Activated CD4-positive, alpha-beta T cell treated with anti-CD3 and anti-CD28 coated beads for 36 hours (primary cell): ENCODE measurements at regions not wholly inside any gene's neighbourhood (a gene's known extent, or its start where the extent isn't known, plus 50 kb on each side); places are given as distances from the start of the nearest gene placed in this dataset.

ENCODE experiments used
- ATAC-seq: fragments of 200-7000 bp; cut with Tn5 transposase; one replicate; pipeline ENCODE4 v1.10.0; 2021; ENCODE audit warnings: mild to moderate bottlenecking, moderate library complexity
- CTCF ChIA-PET: fragments of 350-600 bp; sonication (Branson Sonifier 250); formaldehyde crosslinking; loops from one replicate; lab custom pipeline; 2021; ENCODE audit warnings: antibody characterized with exemption; lab: Charles Lee
- POLR2A ChIA-PET: fragments of 350-600 bp; sonication (Branson Sonifier 250); formaldehyde crosslinking; loops from one replicate; lab custom pipeline; 2021; ENCODE audit warnings: antibody characterized with exemption, inconsistent platforms; lab: Charles Lee
- DNase-seq: peaks from one replicate; pipeline ENCODE4 v3.0.0-alpha.2; 2020
- H3K27ac Mint-ChIP-seq: one replicate; pipeline ENCODE4 v1.8.0; 2021; ENCODE audit warnings: mixed read lengths
- H3K27me3 Mint-ChIP-seq: one replicate; pipeline ENCODE4 v1.8.0; 2021; ENCODE audit warnings: mixed read lengths
- H3K36me3 Mint-ChIP-seq: one replicate; pipeline ENCODE4 v1.8.0; 2021; ENCODE audit warnings: low read depth, mixed read lengths
- H3K4me1 Mint-ChIP-seq: one replicate; pipeline ENCODE4 v1.8.0; 2021; ENCODE audit warnings: mixed read lengths
- H3K4me3 Mint-ChIP-seq: one replicate; pipeline ENCODE4 v1.8.0; 2021; ENCODE audit warnings: mild to moderate bottlenecking, moderate library complexity, mixed read lengths
- H3K9me3 Mint-ChIP-seq: one replicate; pipeline ENCODE4 v1.8.0; 2021; ENCODE audit warnings: low read depth, mixed read lengths
- intact Hi-C, 2 experiments: fragments of 100-400 bp; cut with DNase I in 1 of 2; cut with micrococcal nuclease in 1 of 2; formaldehyde crosslinking; loops; one replicate each; pipeline versions ENCODE4 v1.14.2 to v1.15.1; 2022 to 2024; cut with DNase I, micrococcal nuclease

- Mint-ChIP-seq H3K36me3 (no peaks in the 10 kb centered on the region), H3K27ac (no peak overlapping the region), H3K4me1 (no peaks in the 10 kb centered on the region), H3K27me3 (no peaks in the 10 kb centered on the region), H3K4me3 (no peak overlapping the region), H3K9me3 (no peaks in the 10 kb centered on the region)
- ATAC-seq: no peak
- intact Hi-C loops: no loop called here
- CTCF ChIA-PET: no interaction called here
- no peak for DNase-seq
- POLR2A ChIA-PET: no interaction called here
These were observed 316.9 kb downstream of the OSR1 start for GRCh38 chr2:19041434-19042041.

DNA sequence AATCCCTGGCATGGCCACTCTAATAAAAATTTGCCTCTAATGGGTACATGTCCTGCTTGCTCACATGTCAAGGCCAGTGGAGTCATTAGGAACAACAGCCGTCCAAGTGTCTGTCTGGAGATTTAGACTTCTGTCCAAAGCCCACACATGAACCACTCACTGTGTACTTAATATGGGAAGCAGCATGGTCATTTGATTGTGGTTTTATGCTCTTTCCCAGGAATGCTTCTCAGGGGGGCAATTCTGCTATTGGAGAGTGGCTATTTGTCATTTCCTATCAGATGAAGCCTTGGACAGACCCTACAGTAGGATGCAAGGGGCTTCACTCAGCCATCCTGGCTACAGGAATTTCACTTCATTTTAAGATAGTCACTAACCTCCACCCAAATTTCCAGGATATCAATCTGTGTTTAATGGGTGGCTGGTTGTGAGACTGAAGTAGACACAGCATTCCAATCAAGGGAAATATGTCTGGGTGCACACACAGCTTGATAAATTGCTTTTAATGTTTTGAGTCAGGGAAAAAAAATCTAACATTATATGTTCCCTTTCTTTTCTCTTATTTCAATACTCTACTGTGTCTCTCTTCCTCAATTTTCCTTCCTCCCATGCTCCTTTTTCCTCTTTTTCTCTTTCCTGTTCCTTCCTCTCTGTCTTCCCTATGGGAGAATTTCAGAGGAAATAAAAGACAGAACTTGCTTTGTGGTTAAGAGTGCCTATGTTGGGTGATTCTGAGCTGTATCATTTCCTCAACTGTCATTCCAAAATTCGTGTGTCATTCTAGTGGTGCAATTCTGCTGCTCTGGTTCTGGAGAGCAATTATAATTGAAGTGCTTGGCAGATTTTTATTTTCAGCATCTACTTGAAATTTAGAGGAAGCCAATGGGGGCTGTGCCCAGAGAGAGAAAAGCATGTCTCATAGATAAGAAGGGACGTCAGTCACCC, 320.1 kb downstream of the OSR1 start:
- H3K27me3 Mint-ChIP-seq: no peaks in the 10 kb centered on the region
- H3K36me3 Mint-ChIP-seq: no peaks in the 10 kb centered on the region
- intact Hi-C loops: no loop called here
- ChIA-PET POLR2A (no interaction called here), CTCF (no interaction called here)
- ATAC-seq: no peak
- H3K9me3 Mint-ChIP-seq: no peaks in the 10 kb centered on the region
- H3K27ac Mint-ChIP-seq: no peak overlapping the region
- no peak for DNase-seq
- no peaks in the 10 kb centered on the region for H3K4me1 Mint-ChIP-seq
- H3K4me3 Mint-ChIP-seq: no peak overlapping the region

DNA sequence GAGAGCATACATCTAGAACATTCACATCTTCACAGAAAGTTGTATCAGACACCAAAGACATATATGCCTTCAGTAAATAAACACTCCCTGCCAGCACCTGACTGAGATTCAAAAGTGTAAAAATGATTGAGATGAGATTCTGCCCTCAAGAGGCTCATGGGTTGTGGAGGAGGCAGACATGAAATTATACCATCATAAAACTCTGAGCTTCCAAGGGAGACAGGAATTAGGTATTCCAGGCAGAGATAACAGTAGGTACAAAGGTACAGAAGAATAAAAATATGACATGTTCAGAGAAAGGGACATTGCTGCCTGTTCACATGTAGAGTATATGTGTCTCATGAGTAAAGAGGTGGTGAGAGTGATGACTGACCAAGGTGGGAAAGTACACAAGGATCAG, 322.3 kb downstream of the OSR1 start:
- ChIA-PET POLR2A (no interaction called here), CTCF (no interaction called here)
- Mint-ChIP-seq H3K36me3 (no peaks in the 10 kb centered on the region), H3K4me3 (no peak overlapping the region), H3K9me3 (no peaks in the 10 kb centered on the region), H3K27ac (no peak overlapping the region), H3K4me1 (no peaks in the 10 kb centered on the region), H3K27me3 (no peaks in the 10 kb centered on the region)
- intact Hi-C loops: no loop called here
- DNase-seq (no peak), ATAC-seq (no peak)

DNA sequence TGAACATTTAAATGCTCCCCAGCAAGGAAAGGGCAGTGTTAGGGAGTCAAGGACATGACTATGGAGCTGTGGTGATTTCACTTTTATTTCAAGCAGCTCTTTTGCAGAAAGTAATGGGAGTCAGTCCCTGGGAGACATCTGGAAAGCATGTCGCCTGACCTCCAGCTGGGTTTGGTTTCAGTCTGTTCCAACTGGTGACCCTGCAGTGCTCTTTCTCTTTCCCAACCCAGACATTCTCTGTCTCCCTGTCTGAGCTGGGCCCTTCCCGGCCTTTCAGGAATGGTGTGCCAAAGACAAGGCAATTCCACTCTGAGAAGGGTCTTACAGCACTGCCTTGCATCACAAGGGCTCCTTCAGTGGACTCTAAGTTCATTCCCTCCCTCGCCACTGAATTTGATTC, 323.2 kb downstream of the OSR1 start:
- CTCF ChIA-PET: no interaction called here
- Mint-ChIP-seq H3K4me3 (no peak overlapping the region), H3K9me3 (no peaks in the 10 kb centered on the region), H3K27me3 (no peaks in the 10 kb centered on the region), H3K4me1 (no peaks in the 10 kb centered on the region), H3K36me3 (no peaks in the 10 kb centered on the region), H3K27ac (no peak overlapping the region)
- DNase-seq (no peak), ATAC-seq (no peak)
- intact Hi-C loops: no loop called here
- POLR2A ChIA-PET: no interaction called here

DNA sequence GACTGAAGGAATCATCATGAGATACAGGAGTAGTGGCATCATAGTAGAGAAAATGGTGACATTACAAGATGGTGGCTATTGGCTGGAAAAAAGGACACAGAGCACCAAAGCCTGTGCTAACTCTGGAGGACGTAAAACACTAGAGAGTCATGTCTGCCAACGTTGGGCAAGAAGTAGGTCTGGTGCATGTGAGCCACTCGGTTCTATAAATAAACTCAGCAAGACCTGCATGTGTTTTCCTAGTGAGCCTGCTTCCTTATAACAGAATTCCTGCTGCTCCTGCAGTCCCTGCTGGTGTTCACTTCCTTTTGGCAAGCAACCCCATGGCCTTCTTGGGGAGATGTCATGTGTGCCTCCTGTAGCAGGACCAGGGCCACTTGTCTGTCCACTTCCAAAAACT, 325.2 kb downstream of the OSR1 start:
- H3K27ac Mint-ChIP-seq: no peak overlapping the region
- ATAC-seq (no peak), DNase-seq (no peak)
- H3K36me3 Mint-ChIP-seq: no peaks in the 10 kb centered on the region
- H3K27me3 Mint-ChIP-seq: no peaks in the 10 kb centered on the region
- no peaks in the 10 kb centered on the region for H3K4me1 Mint-ChIP-seq
- intact Hi-C loops: no loop called here
- H3K9me3 Mint-ChIP-seq: no peaks in the 10 kb centered on the region
- H3K4me3 Mint-ChIP-seq: no peak overlapping the region
- ChIA-PET CTCF (no interaction called here), POLR2A (no interaction called here)

GRCh38 chr2:19031642-19032041, 326.8 kb downstream of the OSR1 start:
- H3K27ac Mint-ChIP-seq: no peak overlapping the region
- H3K4me3 Mint-ChIP-seq: no peak overlapping the region
- no peaks in the 10 kb centered on the region for H3K4me1 Mint-ChIP-seq
- no peaks in the 10 kb centered on the region for H3K9me3 Mint-ChIP-seq
- no peak for ATAC-seq
- H3K27me3 Mint-ChIP-seq: no peaks in the 10 kb centered on the region
- POLR2A ChIA-PET: no interaction called here
- intact Hi-C loops: no loop called here
- CTCF ChIA-PET: no interaction called here
- no peaks in the 10 kb centered on the region for H3K36me3 Mint-ChIP-seq
- no peak for DNase-seq

- ATAC-seq (no peak), DNase-seq (no peak)
- Mint-ChIP-seq H3K27me3 (no peaks in the 10 kb centered on the region), H3K9me3 (no peaks in the 10 kb centered on the region), H3K4me3 (no peak overlapping the region), H3K4me1 (no peaks in the 10 kb centered on the region), H3K36me3 (no peaks in the 10 kb centered on the region), H3K27ac (no peak overlapping the region)
- CTCF ChIA-PET: no interaction called here
- intact Hi-C loops: no loop called here
- POLR2A ChIA-PET: no interaction called here
These were observed 328.8 kb downstream of the OSR1 start for GRCh38 chr2:19029655-19030054.

GRCh38 chr2:19028587-19029375, 329.6 kb downstream of the OSR1 start:
- Mint-ChIP-seq H3K36me3 (no peaks in the 10 kb centered on the region), H3K27me3 (no peaks in the 10 kb centered on the region), H3K4me1 (no peaks in the 10 kb centered on the region), H3K27ac (no peak overlapping the region), H3K9me3 (no peaks in the 10 kb centered on the region), H3K4me3 (no peak overlapping the region)
- ChIA-PET CTCF (no interaction called here), POLR2A (no interaction called here)
- ATAC-seq (no peak), DNase-seq (no peak)
- intact Hi-C loops: no loop called here

- intact Hi-C loops: no loop called here
- Mint-ChIP-seq H3K4me3 (no peak overlapping the region), H3K36me3 (no peaks in the 10 kb centered on the region), H3K4me1 (no peaks in the 10 kb centered on the region), H3K27me3 (no peaks in the 10 kb centered on the region), H3K27ac (no peak overlapping the region), H3K9me3 (no peaks in the 10 kb centered on the region)
- ChIA-PET POLR2A (no interaction called here), CTCF (no interaction called here)
- DNase-seq (no peak), ATAC-seq (no peak)
These were observed 330.8 kb downstream of the OSR1 start for GRCh38 chr2:19027626-19028025.

GRCh38 chr2:19026261-19026660, 332.2 kb downstream of the OSR1 start:
- ATAC-seq: no peak
- H3K4me3 Mint-ChIP-seq: no peak overlapping the region

DNA sequence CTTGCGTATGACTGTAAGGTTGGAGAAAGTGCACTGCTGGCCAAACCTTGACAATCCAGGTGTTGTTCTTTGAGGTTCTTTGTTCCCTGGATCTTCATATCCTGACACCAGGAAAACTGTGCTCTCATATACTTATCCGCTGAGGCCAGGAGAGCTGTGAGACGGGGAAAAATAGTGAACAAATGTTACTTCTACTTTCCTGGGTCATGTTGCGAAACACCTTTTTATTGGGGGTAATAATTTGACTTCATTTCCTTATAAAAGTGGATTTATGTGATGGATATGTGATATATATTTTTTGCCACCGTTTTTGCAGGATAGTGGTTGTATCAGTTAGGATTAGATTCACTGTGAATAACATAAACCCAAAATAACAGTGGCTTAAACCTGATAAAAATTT, 336.1 kb downstream of the OSR1 start:
- Mint-ChIP-seq H3K36me3 (no peaks in the 10 kb centered on the region), H3K27ac (no peak overlapping the region), H3K9me3 (no peaks in the 10 kb centered on the region), H3K4me3 (no peak overlapping the region), H3K27me3 (no peaks in the 10 kb centered on the region), H3K4me1 (no peaks in the 10 kb centered on the region)
- no peak for DNase-seq
- intact Hi-C loops: no loop called here
- POLR2A ChIA-PET: no interaction called here
- CTCF ChIA-PET: no interaction called here
- no peak for ATAC-seq

More at GRCh38 chr2:19026261-19026660, 332.2 kb downstream of the OSR1 start:
- intact Hi-C loops: no loop called here
- CTCF ChIA-PET: no interaction called here
- DNase-seq: no peak
- Mint-ChIP-seq H3K36me3 (no peaks in the 10 kb centered on the region), H3K27ac (no peak overlapping the region), H3K9me3 (no peaks in the 10 kb centered on the region), H3K27me3 (no peaks in the 10 kb centered on the region), H3K4me1 (no peaks in the 10 kb centered on the region)
- POLR2A ChIA-PET: no interaction called here

- H3K27ac Mint-ChIP-seq: no peak overlapping the region
- ATAC-seq (no peak), DNase-seq (no peak)
- intact Hi-C loops: no loop called here
- ChIA-PET CTCF (no interaction called here), POLR2A (no interaction called here)
- no peak overlapping the region for H3K4me3 Mint-ChIP-seq
- H3K4me1 Mint-ChIP-seq: no peaks in the 10 kb centered on the region
- no peaks in the 10 kb centered on the region for H3K9me3 Mint-ChIP-seq
- no peaks in the 10 kb centered on the region for H3K36me3 Mint-ChIP-seq
- H3K27me3 Mint-ChIP-seq: no peaks in the 10 kb centered on the region
These were observed 336.7 kb downstream of the OSR1 start for GRCh38 chr2:19021721-19022120.
